DMS 273 treated with DMSO at 0.1 percent for 48 hours (cell line): ENCODE measurements at regions not wholly inside any gene's neighbourhood (a gene's known extent, or its start where the extent isn't known, plus 50 kb on each side); places are given as distances from the start of the nearest gene placed in this dataset.

ENCODE experiments used
- DNase-seq: peaks from one replicate; lab custom pipeline; 2025; lab: John Stamatoyannopoulos, UW

- DNase-seq = no peak
Measured at GRCh38 chr6:44049989-44050871, 77.0 kb downstream of the MRPL14 start.

- DNase-seq = no peak
Measured at GRCh38 chr6:44049163-44049988, 77.9 kb downstream of the MRPL14 start.

- DNase-seq = no peak
Measured at GRCh38 chr6:44048277-44048676, 79.0 kb downstream of the MRPL14 start.

GRCh38 chr6:44047801-44048200 lies 79.5 kb downstream of the MRPL14 start:
- no peak for DNase-seq

GRCh38 chr6:44047179-44047546 lies 80.1 kb downstream of the MRPL14 start:
- no peak for DNase-seq

GRCh38 chr6:44046516-44047178 lies 80.6 kb downstream of the MRPL14 start:
- DNase-seq = no peak

GRCh38 chr6:44045672-44046015 lies 81.6 kb downstream of the MRPL14 start:
- DNase-seq = no peak

GRCh38 chr6:44044940-44045671 lies 82.1 kb downstream of the MRPL14 start:
- DNase-seq = no peak

GRCh38 chr6:44044154-44044539 lies 83.1 kb downstream of the MRPL14 start:
- DNase-seq = no peak

GRCh38 chr6:44043479-44044153 lies 83.6 kb downstream of the MRPL14 start:
- no peak for DNase-seq

GRCh38 chr6:44042989-44043478 lies 84.2 kb downstream of the MRPL14 start:
- no peak for DNase-seq

- no peak for DNase-seq
Measured at GRCh38 chr6:44042261-44042988, 84.8 kb downstream of the MRPL14 start.

GRCh38 chr6:44041461-44042260 lies 85.6 kb downstream of the MRPL14 start:
- DNase-seq = no peak

GRCh38 chr6:44040786-44041185 lies 86.5 kb downstream of the MRPL14 start:
- DNase-seq = no peak

GRCh38 chr6:44039839-44040350 lies 87.4 kb downstream of the MRPL14 start:
- no peak for DNase-seq

GRCh38 chr6:44039191-44039719 lies 88.0 kb downstream of the MRPL14 start:
- no peak for DNase-seq

GRCh38 chr6:44038543-44039065 lies 88.6 kb downstream of the MRPL14 start:
- no peak for DNase-seq

GRCh38 chr6:44037847-44038542 lies 89.3 kb downstream of the MRPL14 start:
- no peak for DNase-seq
